OCI-M1 (cell line): ENCODE measurements at regions not wholly inside any gene's neighbourhood (a gene's known extent, or its start where the extent isn't known, plus 50 kb on each side); places are given as distances from the start of the nearest gene placed in this dataset.

Experiments
- DNase-seq: peaks from one replicate; lab custom pipeline; 2025; lab: John Stamatoyannopoulos, UW

DNA sequence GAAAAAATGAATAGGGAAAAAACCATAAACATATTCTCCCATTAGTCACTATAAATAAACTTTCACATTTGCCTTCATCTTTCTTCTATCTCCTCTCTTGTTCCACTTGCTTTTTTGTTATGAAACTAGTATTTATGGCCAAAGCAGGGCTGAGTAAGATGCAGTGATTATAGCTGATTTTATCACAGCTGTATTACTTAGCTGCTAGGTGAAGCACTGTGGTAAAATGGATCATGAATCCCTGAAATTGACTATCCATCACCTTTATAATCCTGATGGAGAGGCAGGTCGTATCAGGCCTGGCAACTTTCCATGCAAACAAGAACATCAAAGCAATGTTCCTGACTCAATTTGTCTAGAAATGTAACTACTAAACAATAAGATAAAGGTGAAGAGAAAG is 471.6 kb downstream of the TUSC7 start:
- no peak for DNase-seq

GRCh38 chr3:117184574-117184973 is 475.0 kb downstream of the TUSC7 start:
- no peak for DNase-seq

- DNase-seq, result no peak
These were observed 481.7 kb downstream of the TUSC7 start for GRCh38 chr3:117191245-117191644.

DNA sequence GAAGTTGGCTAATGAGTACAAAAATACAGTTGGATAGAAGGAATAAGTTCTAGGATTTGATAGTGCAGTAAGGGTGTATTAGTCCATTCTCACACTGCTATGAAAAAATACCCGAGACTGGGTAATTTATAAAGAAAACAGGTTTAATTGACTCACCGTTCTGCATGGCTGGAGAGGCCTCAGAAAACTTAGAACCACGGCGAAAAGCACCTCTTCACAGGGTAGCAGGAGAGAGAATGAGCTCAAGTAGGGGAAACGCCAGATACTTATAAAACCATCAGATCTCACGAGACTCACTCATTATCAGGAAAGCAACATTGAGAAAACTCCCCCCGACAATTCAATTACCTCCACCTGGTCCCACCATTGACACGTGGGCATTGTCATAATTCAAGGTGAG is 483.3 kb downstream of the TUSC7 start:
- no peak for DNase-seq

- peak; percentile 47 for DNase-seq
These were observed 483.8 kb downstream of the TUSC7 start for GRCh38 chr3:117193390-117193789.

DNA sequence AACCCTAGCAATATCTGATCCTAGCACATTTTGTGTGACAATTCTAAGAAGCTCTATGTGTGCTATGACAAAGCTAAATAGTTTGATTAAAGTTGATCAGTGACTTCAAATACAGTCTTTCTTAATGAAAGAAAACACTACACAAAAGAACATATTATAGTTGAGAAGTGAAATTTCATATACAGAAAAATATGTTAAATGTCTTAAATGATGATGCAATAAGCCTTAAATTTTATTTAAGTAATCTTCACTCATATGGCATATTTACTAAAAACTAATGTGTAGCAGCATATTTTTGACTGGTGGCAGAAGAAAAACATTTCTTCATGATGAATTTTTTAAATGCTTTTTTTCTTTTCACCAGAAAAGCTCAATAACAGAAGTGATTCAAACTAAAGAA is 485.5 kb downstream of the TUSC7 start:
- no peak for DNase-seq

- DNase-seq, result no peak
These were observed 491.4 kb downstream of the TUSC7 start for GRCh38 chr3:117200962-117201361.

GRCh38 chr3:117201901-117202774 is 492.6 kb downstream of the TUSC7 start:
- DNase-seq, result no peak

- DNase-seq, result no peak
These were observed 507.8 kb downstream of the TUSC7 start for GRCh38 chr3:117217355-117217754.

- DNase-seq, result no peak
These were observed 508.3 kb downstream of the TUSC7 start for GRCh38 chr3:117217760-117218316.

- DNase-seq, result no peak
These were observed 509.1 kb downstream of the TUSC7 start for GRCh38 chr3:117218641-117219048.

GRCh38 chr3:117219296-117219695 is 509.7 kb downstream of the TUSC7 start:
- DNase-seq, result no peak

DNA sequence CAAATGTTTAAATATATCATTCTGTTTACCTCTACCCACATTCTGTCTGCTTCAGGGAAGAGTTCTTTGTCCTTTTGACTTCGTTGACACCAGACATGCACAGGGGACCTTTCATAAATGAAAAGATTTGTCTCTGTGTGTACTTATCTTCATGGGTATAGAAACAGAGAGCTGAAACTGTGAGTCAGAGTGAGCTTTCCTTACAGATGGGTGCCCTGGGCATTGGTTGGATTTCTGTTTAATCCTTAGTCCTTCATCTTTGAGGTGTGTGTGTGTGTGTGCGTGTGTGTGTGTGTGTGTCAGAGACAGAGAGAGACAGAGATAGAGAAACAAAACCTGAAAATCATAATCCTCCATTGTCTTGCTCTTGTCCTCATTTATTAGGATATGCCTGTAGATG is 517.4 kb downstream of the TUSC7 start:
- DNase-seq, result no peak

DNA sequence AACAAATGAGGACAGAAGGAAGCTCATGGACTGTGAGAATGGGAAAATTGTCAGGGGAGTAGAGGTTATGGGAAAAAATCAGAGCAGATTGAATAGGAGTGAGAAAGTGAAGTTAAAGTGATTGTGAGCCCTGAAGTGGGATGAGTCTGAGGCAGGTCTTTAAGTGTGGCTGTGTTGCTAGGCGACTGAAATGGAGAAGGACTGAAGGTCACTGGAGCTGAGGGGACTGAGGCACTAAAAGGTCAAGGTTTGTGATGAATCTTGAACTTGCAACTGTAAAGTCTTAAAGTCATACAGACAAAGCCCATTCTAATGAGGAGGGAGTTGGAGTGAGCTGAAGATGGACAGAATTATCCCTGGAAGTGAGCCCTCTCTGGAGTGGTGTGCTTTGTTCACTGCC is 518.9 kb downstream of the TUSC7 start:
- no peak for DNase-seq

DNA sequence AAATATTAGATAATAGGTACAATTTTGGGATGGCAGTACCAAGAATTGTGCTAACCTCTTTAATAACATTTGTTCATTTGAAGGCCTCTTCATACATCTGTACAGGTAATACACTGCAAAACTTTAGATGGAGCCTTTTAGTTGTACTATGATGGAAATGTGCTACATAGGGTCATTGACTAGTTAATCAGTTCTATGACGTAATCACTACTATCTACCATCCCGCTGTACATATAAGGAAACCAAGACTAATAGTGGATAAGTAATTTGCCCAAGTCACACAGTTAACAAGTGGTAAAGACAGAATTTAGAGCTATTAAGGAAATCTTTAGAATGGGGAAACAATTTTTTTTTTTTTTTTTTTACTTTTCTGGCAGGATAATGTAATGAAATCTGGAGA is 521.3 kb downstream of the TUSC7 start:
- no peak for DNase-seq

- DNase-seq, result no peak
These were observed 524.8 kb downstream of the TUSC7 start for GRCh38 chr3:117234331-117234730.

DNA sequence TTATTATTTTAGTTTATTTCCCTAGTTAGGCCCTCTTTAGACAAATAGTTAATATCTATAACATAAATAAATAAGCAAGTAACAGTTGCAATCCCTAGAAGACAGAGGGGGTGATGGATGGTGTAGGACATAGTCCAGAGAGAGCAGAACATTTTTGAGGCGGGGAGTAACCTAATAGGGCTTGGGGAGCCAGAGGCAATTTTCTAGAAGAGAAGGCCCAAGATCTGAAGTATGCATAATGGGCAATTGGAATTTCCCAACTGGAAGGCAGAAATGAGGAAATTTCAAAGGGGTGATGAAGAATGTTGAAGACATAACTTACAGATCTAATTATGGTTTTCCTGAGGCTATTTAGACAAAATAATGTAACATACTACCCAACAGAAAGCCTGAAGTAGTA is 525.7 kb downstream of the TUSC7 start:
- DNase-seq, result no peak

DNA sequence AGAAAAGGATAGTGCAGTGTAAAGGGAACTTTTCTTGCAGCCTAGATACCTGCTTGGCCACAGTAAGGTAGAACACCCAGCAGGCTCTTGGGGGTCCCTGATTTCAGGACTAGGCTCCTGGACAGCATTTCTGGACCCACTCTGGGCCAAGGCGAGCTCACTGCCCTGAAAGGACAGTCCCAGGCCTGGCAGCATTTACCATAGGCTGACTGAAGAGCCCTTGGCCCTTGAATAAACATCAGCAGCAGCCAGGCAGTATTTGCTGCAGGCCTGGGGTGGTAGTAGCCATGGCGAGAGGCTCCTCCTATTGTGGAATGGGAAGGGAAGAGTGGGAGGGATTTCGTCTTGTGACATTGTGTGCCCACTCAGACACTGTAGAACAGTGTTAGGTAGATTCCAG is 529.2 kb downstream of the TUSC7 start:
- no peak for DNase-seq

- no peak for DNase-seq
These were observed 534.1 kb downstream of the TUSC7 start for GRCh38 chr3:117243657-117244056.

DNA sequence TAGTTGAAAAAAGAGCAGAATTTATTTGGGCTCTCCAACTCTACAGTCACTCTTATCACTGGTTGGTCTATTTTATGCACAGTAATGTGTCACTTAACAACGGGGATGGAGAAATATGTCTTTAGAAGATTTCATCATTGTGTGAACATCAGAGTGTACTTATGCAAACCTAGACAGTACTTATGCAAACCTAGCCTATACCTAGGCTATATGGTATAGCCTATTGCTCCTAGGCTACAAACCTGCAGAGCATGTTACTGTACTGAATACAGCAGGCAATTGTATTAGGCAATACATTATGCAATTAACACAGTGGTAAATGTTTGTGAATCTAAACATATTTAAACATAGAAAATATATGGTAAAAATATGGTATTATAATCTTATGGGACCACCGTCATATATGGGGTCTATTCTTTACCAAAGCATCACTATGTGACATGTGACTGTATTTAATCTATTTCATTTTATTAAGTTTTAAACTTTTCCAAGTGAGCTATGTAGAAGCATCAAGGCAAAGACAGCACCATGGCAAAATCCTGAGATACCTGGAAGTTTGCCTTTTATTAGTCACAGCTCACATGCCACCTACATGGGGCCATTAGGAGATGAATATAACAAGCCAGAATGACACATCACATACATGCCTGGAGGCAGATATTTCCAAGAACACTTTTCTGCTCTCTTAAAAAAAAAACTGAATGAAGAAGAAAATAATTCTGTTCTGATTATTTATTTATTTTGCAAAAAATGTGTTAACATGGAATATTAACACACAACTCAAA is 537.4 kb downstream of the TUSC7 start:
- no peak for DNase-seq

DNA sequence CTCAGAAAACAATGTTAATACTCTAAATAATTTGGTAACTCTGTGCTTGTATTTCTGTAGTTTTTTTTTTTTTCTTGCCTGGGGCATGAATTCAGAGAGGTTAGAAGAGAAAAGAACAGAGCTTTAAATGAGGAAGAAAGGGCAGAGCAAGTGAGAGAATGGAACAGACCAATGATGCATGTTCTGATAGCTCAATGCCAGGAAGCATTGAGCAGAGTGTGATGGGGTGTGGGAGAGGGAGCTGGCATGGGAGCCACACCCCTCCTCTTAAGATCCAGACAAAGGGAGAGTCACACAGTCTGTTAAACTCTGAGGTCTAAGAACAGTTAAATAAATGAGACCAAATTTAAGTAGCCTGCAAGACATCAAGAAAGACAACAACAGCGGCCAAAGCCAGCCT is 538.6 kb downstream of the TUSC7 start:
- no peak for DNase-seq

GRCh38 chr3:117252208-117252607 is 542.6 kb downstream of the TUSC7 start:
- no peak for DNase-seq

- DNase-seq, result no peak
These were observed 543.1 kb downstream of the TUSC7 start for GRCh38 chr3:117252651-117253050.
